Loucy (cell line): ENCODE measurements at regions not wholly inside any gene's neighbourhood (a gene's known extent, or its start where the extent isn't known, plus 50 kb on each side); places are given as distances from the start of the nearest gene placed in this dataset.

ENCODE experiments used
- H2AFZ ChIP-seq: fragments of 200-600 bp; sonication (generic); 2 replicates; pipeline ENCODE4 v1.6.0; 2016; ENCODE audit warnings: antibody characterized with exemption, mild to moderate bottlenecking, low read length, moderate library complexity
- H3F3A ChIP-seq: fragments of 200-600 bp; 2 replicates; pipeline ENCODE4 v1.6.0; 2016; ENCODE audit warnings: antibody characterized with exemption, low read depth, mild to moderate bottlenecking
- H3K27me3 ChIP-seq: fragments of 200-600 bp; sonication (generic); 2 replicates; pipeline ENCODE4 v1.6.1; 2014; ENCODE audit warnings: low read length, mild to moderate bottlenecking; ENCODE audit not compliant: insufficient read depth, poor library complexity, severe bottlenecking
- H3K36me3 ChIP-seq: fragments of 200-600 bp; sonication (generic); 2 replicates; pipeline ENCODE4 v1.6.1; 2016; ENCODE audit warnings: low read length; ENCODE audit not compliant: insufficient read depth
- H3K4me1 ChIP-seq: fragments of 200-600 bp; sonication (generic); 2 replicates; pipeline ENCODE4 v1.5.1; 2014; ENCODE audit warnings: low read length, mild to moderate bottlenecking; ENCODE audit not compliant: insufficient read depth, poor library complexity, severe bottlenecking
- H3K4me2 ChIP-seq: fragments of 200-600 bp; sonication (generic); 2 replicates; pipeline ENCODE4 v1.6.0; 2014; ENCODE audit warnings: antibody characterized with exemption, low read length, low read depth, mild to moderate bottlenecking; ENCODE audit not compliant: poor library complexity, severe bottlenecking
- H3K4me3 ChIP-seq: fragments of 200-600 bp; sonication (generic); 2 replicates; pipeline ENCODE4 v1.5.1; 2014; ENCODE audit warnings: low read length, mild to moderate bottlenecking, mixed read lengths; ENCODE audit not compliant: poor library complexity, severe bottlenecking
- H3K79me2 ChIP-seq: fragments of 200-600 bp; sonication (generic); 2 replicates; pipeline ENCODE4 v1.6.1; 2014; ENCODE audit warnings: low read length; ENCODE audit not compliant: insufficient read depth
- H3K9ac ChIP-seq: fragments of 200-600 bp; sonication (generic); 2 replicates; pipeline ENCODE4 v1.6.0; 2014; ENCODE audit warnings: mild to moderate bottlenecking, low read depth, low read length, moderate library complexity; ENCODE audit not compliant: poor library complexity, severe bottlenecking
- H3K9me2 ChIP-seq: fragments of 200-600 bp; sonication (generic); replicated peaks from 2 replicates; pipeline ENCODE4 v1.6.1; 2016; ENCODE audit warnings: low read depth, low read length, mixed read lengths
- H3K9me3 ChIP-seq: fragments of 200-600 bp; sonication (generic); 2 replicates; pipeline ENCODE4 v1.6.1; 2014; ENCODE audit warnings: mild to moderate bottlenecking, antibody characterized with exemption, low read length, low read depth; ENCODE audit not compliant: insufficient read depth
- H4K20me1 ChIP-seq: fragments of 200-600 bp; sonication (generic); 2 replicates; pipeline ENCODE4 v1.6.0; 2014; ENCODE audit warnings: antibody characterized with exemption, low read length, mild to moderate bottlenecking; ENCODE audit not compliant: insufficient read depth, poor library complexity, severe bottlenecking
- EZH2phosphoT487 ChIP-seq: fragments of 200-600 bp; IDR thresholded peaks from 2 replicates; pipeline ENCODE4 v1.6.1; 2018; ENCODE audit warnings: antibody characterized with exemption, mild to moderate bottlenecking, moderate library complexity, borderline replicate concordance
- TF ChIP-seq, protein P1 (sequence below): fragments of 200-600 bp; sonication (generic); conservative IDR thresholded peaks from 2 replicates; pipeline ENCODE4 v1.5.1; 2014; ENCODE audit warnings: mild to moderate bottlenecking, antibody characterized with exemption, low read length

DNA sequence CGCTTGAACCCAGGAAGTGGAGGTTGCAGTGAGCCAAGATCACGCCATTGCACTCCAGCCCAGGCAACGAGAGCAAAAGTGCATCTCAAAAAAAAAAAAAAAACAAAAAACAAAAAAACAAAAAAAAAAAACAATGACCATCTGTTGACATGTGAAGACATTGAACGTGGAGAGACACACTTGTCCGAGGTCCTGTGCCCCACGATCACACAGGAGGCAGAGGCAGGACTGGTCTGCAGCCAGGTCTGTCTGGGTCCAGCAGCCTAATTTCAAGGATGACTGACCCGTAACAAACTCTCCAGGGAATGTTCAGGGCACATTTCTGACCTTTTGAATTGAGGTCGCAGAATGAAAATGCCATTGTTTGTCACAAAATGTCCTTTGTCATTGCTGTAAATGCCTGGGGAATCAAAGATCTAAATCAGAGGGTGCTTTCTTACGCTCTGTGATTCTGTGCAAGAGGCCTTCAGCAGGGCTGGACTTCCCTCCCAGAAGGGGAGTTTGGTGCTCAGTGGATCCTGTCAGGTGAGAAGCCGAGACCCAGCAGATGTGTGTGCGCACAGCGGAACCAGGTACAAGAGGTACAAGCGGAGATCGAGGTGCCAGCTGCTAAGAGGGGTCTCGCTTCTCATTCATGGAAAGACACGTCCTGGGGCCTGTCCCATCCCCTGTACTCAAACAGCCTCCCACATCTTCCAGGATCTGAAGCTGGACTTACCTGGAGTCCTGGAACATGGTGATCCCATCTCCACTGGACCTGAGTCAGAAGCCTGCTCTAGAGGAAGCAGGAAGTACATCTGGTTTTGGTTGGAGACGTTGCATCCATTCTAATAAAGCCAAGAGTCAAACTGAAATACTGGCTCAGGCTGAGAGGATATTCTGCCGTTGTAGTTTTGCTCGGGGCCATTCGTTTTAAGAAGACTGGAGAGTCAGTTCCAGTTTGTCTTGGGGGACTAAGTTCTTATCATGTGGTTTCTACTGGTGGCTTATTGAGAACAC lies 95.8 kb downstream of the IRF8 start:
- Histone ChIP-seq H3K4me1 (no peaks in the 10 kb centered on the region), H3K27me3 (no peaks in the 10 kb centered on the region), H3F3A (no peaks in the 10 kb centered on the region), H2AFZ (no peak overlapping the region), H3K4me3 (no peak overlapping the region), H3K36me3 (no peaks in the 10 kb centered on the region), H3K9ac (no peak overlapping the region), H3K9me2 (no peaks in the 10 kb centered on the region), H4K20me1 (no peaks in the 10 kb centered on the region), H3K9me3 (no peaks in the 10 kb centered on the region), H3K79me2 (no peaks in the 10 kb centered on the region), H3K4me2 (no peak overlapping the region)
- no peak for TF ChIP-seq EZH2phosphoT487
- TF ChIP-seq, protein P1, sequence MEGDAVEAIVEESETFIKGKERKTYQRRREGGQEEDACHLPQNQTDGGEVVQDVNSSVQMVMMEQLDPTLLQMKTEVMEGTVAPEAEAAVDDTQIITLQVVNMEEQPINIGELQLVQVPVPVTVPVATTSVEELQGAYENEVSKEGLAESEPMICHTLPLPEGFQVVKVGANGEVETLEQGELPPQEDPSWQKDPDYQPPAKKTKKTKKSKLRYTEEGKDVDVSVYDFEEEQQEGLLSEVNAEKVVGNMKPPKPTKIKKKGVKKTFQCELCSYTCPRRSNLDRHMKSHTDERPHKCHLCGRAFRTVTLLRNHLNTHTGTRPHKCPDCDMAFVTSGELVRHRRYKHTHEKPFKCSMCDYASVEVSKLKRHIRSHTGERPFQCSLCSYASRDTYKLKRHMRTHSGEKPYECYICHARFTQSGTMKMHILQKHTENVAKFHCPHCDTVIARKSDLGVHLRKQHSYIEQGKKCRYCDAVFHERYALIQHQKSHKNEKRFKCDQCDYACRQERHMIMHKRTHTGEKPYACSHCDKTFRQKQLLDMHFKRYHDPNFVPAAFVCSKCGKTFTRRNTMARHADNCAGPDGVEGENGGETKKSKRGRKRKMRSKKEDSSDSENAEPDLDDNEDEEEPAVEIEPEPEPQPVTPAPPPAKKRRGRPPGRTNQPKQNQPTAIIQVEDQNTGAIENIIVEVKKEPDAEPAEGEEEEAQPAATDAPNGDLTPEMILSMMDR: no peak

DNA sequence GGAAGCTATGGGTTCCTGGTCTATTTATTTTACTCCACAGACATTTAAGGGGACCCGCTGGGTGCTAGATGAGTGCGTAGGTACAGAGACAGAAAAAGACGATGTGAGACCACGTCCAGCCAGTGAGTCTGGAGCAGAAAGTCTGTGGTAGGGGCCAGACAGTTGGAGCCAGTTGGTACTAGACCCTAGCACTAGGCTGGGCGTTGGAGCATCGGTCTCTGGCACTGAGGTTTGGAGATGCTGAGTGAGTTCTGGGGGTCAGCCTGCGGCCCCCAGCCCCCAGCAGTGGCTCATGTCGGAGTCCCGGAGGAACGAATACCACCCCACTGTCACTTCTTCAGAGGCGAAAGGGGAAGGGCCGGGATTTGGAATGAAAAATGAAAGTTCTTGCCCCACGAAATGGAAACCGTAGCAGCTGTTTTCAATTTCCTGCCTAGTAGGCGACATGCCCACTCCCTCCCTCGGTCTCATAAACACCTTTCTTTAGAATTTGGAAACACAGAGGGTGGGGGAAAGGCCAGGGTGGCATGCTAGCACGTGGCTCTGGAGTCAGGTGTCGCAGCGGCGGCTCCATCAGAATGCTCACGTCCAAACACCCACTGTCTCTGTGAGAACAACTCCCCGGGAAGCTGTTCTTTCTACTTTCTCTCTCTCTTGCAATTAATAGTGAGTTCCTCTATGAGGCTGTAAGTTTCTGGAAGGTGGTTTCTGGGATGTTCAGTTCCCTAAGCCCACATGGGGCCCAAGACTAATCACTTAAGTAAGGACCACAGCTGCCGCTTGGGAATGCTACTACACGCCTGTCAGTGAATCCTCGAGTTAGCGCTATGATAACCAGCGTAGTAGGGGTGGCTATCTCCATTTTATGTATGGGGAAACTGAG lies 96.8 kb downstream of the IRF8 start:
- Histone ChIP-seq H3K27me3 (no peaks in the 10 kb centered on the region), H3K9me3 (no peaks in the 10 kb centered on the region), H3K4me1 (no peaks in the 10 kb centered on the region), H3K79me2 (no peaks in the 10 kb centered on the region), H3K9ac (no peak overlapping the region), H2AFZ (no peak overlapping the region), H3K4me3 (no peak overlapping the region), H3K36me3 (no peaks in the 10 kb centered on the region), H4K20me1 (no peaks in the 10 kb centered on the region), H3K9me2 (no peaks in the 10 kb centered on the region), H3F3A (no peaks in the 10 kb centered on the region), H3K4me2 (no peak overlapping the region)
- TF ChIP-seq, protein P1: no peak

DNA sequence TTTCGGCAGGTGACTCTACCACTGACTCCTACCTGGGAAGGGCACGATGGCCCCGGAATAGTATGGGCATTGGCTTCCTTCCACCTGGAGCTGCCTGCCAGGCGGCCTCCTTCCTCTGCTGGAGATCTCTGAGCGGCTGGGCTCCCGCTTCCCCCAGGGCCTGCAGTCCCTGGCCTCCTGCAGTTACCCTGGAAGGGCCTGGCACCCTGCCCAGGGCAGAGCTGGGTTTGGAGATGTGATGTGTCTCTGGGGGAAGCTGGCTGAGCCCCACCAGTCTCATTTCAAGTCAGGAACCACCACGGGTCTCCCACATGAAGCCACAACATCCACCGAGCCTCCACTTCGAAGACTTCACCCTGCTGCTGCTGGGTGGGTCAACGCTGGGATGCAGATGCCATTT lies 97.9 kb downstream of the IRF8 start:
- no peaks in the 10 kb centered on the region for H4K20me1 ChIP-seq
- no peaks in the 10 kb centered on the region for H3K4me1 ChIP-seq
- no peaks in the 10 kb centered on the region for H3K9me3 ChIP-seq
- no peaks in the 10 kb centered on the region for H3K9me2 ChIP-seq
- no peaks in the 10 kb centered on the region for H3F3A ChIP-seq
- H3K27me3 ChIP-seq: no peaks in the 10 kb centered on the region
- TF ChIP-seq, protein P1: no peak
- no peak for TF ChIP-seq EZH2phosphoT487
- H2AFZ ChIP-seq: no peak overlapping the region
- no peaks in the 10 kb centered on the region for H3K79me2 ChIP-seq
- no peak overlapping the region for H3K4me3 ChIP-seq
- no peak overlapping the region for H3K4me2 ChIP-seq
- H3K36me3 ChIP-seq: no peaks in the 10 kb centered on the region
- H3K9ac ChIP-seq: no peak overlapping the region
